GM12874 (cell line): ENCODE measurements at regions not wholly inside any gene's neighbourhood (a gene's known extent, or its start where the extent isn't known, plus 50 kb on each side); places are given as distances from the start of the nearest gene placed in this dataset.

Source experiments
- CTCF ChIP-seq: IDR thresholded peaks from 2 replicates; pipeline ENCODE4 v1.5.1; 2011; ENCODE audit warnings: low read depth, mild to moderate bottlenecking, control low read depth, low read length, moderate library complexity; ENCODE audit not compliant: insufficient read depth

GRCh38 chr5:2003690-2004365 is 121.1 kb upstream of the IRX4 start:
- TF ChIP-seq CTCF = no peak

- no peak for TF ChIP-seq CTCF
Measured at GRCh38 chr5:2003206-2003605, 120.5 kb upstream of the IRX4 start.

GRCh38 chr5:2001300-2001699 is 118.6 kb upstream of the IRX4 start:
- no peak for TF ChIP-seq CTCF

- TF ChIP-seq CTCF = no peak
Measured at GRCh38 chr5:2000591-2000990, 117.9 kb upstream of the IRX4 start.

- no peak for TF ChIP-seq CTCF
Measured at GRCh38 chr5:1999794-2000193, 117.1 kb upstream of the IRX4 start.

GRCh38 chr5:1998716-1999317 is 116.1 kb upstream of the IRX4 start:
- TF ChIP-seq CTCF = no peak

GRCh38 chr5:1998348-1998669 is 115.6 kb upstream of the IRX4 start:
- no peak for TF ChIP-seq CTCF
